ENCODE measurements at regions not wholly inside any gene's neighbourhood (a gene's known extent, or its start where the extent isn't known, plus 50 kb on each side); places are given as distances from the start of the nearest gene placed in this dataset.

- DNase-seq: no peak
Observed at GRCh38 chrX:78456909-78457308, 129.5 kb upstream of the CYSLTR1 start.

- DNase-seq: no peak
Observed at GRCh38 chrX:78455901-78456300, 128.5 kb upstream of the CYSLTR1 start.

GRCh38 chrX:78452356-78452755 lies 124.9 kb upstream of the CYSLTR1 start:
- no peak for DNase-seq

- no peak for DNase-seq
Observed at GRCh38 chrX:78437621-78438020, 110.2 kb upstream of the CYSLTR1 start.

- no peak for DNase-seq
Observed at GRCh38 chrX:78429172-78429571, 101.8 kb upstream of the CYSLTR1 start.

GRCh38 chrX:78388663-78389062 lies 61.3 kb upstream of the CYSLTR1 start:
- no peak for DNase-seq

- no peak for DNase-seq
Observed at GRCh38 chrX:78387364-78387763, 60.0 kb upstream of the CYSLTR1 start.

- DNase-seq: no peak
Observed at GRCh38 chrX:78384486-78384885, 57.1 kb upstream of the CYSLTR1 start.

- DNase-seq: no peak
Observed at GRCh38 chrX:78383594-78383993, 56.2 kb upstream of the CYSLTR1 start.

GRCh38 chrX:78378476-78379115 lies 51.2 kb upstream of the CYSLTR1 start:
- DNase-seq: no peak

Measured in activated T-cell treated with anti-CD3 and anti-CD28 coated beads, Interleukin-2, amount 50 U/mL, for 1 hour (primary cell).